Sigmoid colon (tissue), 6 donors: ENCODE measurements at regions not wholly inside any gene's neighbourhood (a gene's known extent, or its start where the extent isn't known, plus 50 kb on each side); places are given as distances from the start of the nearest gene placed in this dataset.

Experiments
- DNase-seq: peaks from one replicate; pipeline ENCODE4 v3.0.0-alpha.2; 2019
- H3K27ac ChIP-seq, 4 donors: fragments of 200-600 bp; sonication (generic); one replicate each; pipeline ENCODE4 v1.5.1; 2016 to 2019; ENCODE audit warnings: mild to moderate bottlenecking in 1 of 4
- H3K27me3 ChIP-seq, 3 donors: fragments of 200-600 bp; sonication (generic); one replicate each; pipeline ENCODE4 v1.5.1; 2019; ENCODE audit warnings: mild to moderate bottlenecking in 1 of 3
- H3K36me3 ChIP-seq, 4 donors: fragments of 200-600 bp; sonication (generic); one replicate each; pipeline ENCODE4 v1.5.1; 2016 to 2019
- H3K4me1 ChIP-seq, 4 donors: fragments of 200-600 bp; sonication (generic); one replicate each; pipeline ENCODE4 v1.5.1; 2017 to 2019
- H3K4me3 ChIP-seq, 4 donors: fragments of 200-600 bp; sonication (generic); one replicate each; pipeline ENCODE4 v1.5.1; 2017 to 2019; ENCODE audit warnings: mild to moderate bottlenecking in 2 of 4, moderate library complexity in 1 of 4
- H3K9me3 ChIP-seq, 4 donors: fragments of 200-600 bp in 3 of 4; sonication (generic) in 3 of 4; one replicate each; pipeline versions ENCODE4 v1.5.1 to v1.6.1; 2013 to 2019
- EP300 ChIP-seq, 4 donors: sonication (generic); formaldehyde crosslinking; IDR thresholded peaks; one replicate each; pipeline ENCODE4 v1.6.1; 2017; ENCODE audit warnings: antibody characterized with exemption in 4 of 4
- POLR2A ChIP-seq, 2 donors: fragments of 450-650 bp; IDR thresholded peaks; one replicate each; pipeline ENCODE4 v1.6.1; 2016; ENCODE audit warnings: antibody characterized with exemption in 2 of 2, mild to moderate bottlenecking in 2 of 2, moderate library complexity in 2 of 2
- POLR2AphosphoS5 ChIP-seq, 4 donors: sonication (generic); formaldehyde crosslinking; IDR thresholded peaks; one replicate each; pipeline ENCODE4 v1.6.1; 2017; ENCODE audit warnings: antibody characterized with exemption in 4 of 4
- WGBS, 2 donors: extraction: QIAGEN DNeasy Blood & Tissue Kit; methylation state at CpG; one replicate each; pipeline ENCODE4 v1.1.7; 2013; 5-methylcytosine and 5-hydroxymethylcytosine counted together
- intact Hi-C: fragments of 100-400 bp; cut with DNase I; formaldehyde crosslinking; loops from one replicate; pipeline ENCODE4 v1.15.1; 2023
- TF ChIP-seq, protein P1 (sequence below), 4 experiments: fragments of 450-650 bp in 3 of 4; fragments of 200-600 bp in 1 of 4; IDR thresholded peaks; one replicate each; pipeline ENCODE4 v1.5.1; 2016 to 2019; ENCODE audit warnings: antibody characterized with exemption in 4 of 4, mild to moderate bottlenecking in 3 of 4, moderate library complexity in 2 of 4
- donor health status: healthy with polysubstance abuse.
- donor health status: healthy.

DNA sequence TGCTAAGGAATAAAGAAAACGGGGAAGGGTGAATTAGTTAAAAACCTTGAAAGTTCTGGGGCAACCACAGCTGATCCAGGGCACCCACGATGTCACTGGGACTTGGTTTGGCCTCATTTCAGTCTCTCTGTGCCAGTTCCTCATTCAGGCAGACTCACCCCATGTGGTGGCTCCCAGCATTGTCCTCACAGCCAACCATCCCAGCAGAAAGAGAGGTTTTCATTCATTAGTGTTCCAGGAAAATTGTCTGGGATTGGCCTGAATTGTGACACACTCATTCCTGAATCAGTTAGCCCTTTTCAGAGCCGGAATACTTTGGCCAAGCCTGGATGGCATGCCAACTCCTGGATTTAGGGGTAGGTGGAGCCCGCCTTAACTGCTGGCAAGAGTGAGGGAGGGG lies 367.7 kb downstream of the PRDM2 start:
- H3K27me3 ChIP-seq = no peaks in the 10 kb centered on the region

DNA sequence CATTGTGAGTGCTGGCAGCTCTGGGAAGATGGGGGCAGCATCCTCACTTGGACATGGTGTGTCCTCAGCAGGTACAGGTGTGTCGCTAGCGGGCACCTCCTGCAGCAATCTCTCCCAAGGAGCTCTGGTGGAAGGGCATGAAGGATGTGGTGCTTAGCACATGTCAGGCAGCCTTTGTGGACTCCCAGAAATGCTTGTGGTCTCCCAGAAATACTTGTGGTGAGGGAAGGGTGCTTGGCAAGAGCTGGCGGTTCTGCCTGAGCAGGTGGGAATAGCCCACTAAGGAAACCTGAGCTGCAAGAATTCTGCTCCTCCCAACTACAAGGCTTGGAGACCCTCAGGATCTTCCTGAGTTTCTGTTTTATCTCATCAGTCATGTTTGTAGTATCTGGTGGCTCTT lies 371.6 kb downstream of the PRDM2 start:
- Histone ChIP-seq H3K27me3 (no peaks in the 10 kb centered on the region), H3K9me3 (no peaks in the 10 kb centered on the region), H3K27ac (no peak overlapping the region), H3K4me1 (no peaks in the 10 kb centered on the region), H3K36me3 (no peaks in the 10 kb centered on the region), H3K4me3 (no peak overlapping the region)
- TF ChIP-seq EP300 (IDR thresholded peaks at IDR 0.05) = no peak
- TF ChIP-seq POLR2AphosphoS5 (IDR thresholded peaks at IDR 0.05) = no peak
- TF ChIP-seq, protein P1, sequence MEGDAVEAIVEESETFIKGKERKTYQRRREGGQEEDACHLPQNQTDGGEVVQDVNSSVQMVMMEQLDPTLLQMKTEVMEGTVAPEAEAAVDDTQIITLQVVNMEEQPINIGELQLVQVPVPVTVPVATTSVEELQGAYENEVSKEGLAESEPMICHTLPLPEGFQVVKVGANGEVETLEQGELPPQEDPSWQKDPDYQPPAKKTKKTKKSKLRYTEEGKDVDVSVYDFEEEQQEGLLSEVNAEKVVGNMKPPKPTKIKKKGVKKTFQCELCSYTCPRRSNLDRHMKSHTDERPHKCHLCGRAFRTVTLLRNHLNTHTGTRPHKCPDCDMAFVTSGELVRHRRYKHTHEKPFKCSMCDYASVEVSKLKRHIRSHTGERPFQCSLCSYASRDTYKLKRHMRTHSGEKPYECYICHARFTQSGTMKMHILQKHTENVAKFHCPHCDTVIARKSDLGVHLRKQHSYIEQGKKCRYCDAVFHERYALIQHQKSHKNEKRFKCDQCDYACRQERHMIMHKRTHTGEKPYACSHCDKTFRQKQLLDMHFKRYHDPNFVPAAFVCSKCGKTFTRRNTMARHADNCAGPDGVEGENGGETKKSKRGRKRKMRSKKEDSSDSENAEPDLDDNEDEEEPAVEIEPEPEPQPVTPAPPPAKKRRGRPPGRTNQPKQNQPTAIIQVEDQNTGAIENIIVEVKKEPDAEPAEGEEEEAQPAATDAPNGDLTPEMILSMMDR (IDR thresholded peaks at IDR 0.05) = no peak
- TF ChIP-seq POLR2A (IDR thresholded peaks at IDR 0.05) = no peak
- no peak for DNase-seq
- intact Hi-C loops = no loop called here
- 91 to 96% methylated on average over 3 of the region's 3 CpGs for WGBS, 2 donors

More for the DNA sequence above, 367.7 kb downstream of the PRDM2 start:
- intact Hi-C loops = no loop called here
- H3K36me3 ChIP-seq = no peaks in the 10 kb centered on the region
- DNase-seq = no peak
- no peak overlapping the region for H3K4me3 ChIP-seq
- TF ChIP-seq, protein P1 (IDR thresholded peaks at IDR 0.05) = no peak
- TF ChIP-seq POLR2A (IDR thresholded peaks at IDR 0.05) (no peak), EP300 (IDR thresholded peaks at IDR 0.05) (no peak), POLR2AphosphoS5 (IDR thresholded peaks at IDR 0.05) (no peak)
- no peaks in the 10 kb centered on the region for H3K4me1 ChIP-seq
- no peak overlapping the region for H3K27ac ChIP-seq
- no peaks in the 10 kb centered on the region for H3K9me3 ChIP-seq
- 76 to 79% methylated on average over 4 of the region's 4 CpGs for WGBS, 2 donors

- TF ChIP-seq, protein P1 (IDR thresholded peaks at IDR 0.05) = no peak
- TF ChIP-seq POLR2AphosphoS5 (IDR thresholded peaks at IDR 0.05) (no peak), EP300 (IDR thresholded peaks at IDR 0.05) (no peak), POLR2A (IDR thresholded peaks at IDR 0.05) (no peak)
- no peak overlapping the region for H3K4me3 ChIP-seq
- WGBS, 2 donors = 94 to 98% methylated on average over 5 of the region's 5 CpGs
- DNase-seq = no peak
- no peaks in the 10 kb centered on the region for H3K4me1 ChIP-seq
- H3K9me3 ChIP-seq = no peaks in the 10 kb centered on the region
- H3K27me3 ChIP-seq = no peaks in the 10 kb centered on the region
- no peak overlapping the region for H3K27ac ChIP-seq
- no peaks in the 10 kb centered on the region for H3K36me3 ChIP-seq
- intact Hi-C loops = no loop called here
Observed at GRCh38 chr1:14080653-14081052, 380.7 kb downstream of the PRDM2 start.

DNA sequence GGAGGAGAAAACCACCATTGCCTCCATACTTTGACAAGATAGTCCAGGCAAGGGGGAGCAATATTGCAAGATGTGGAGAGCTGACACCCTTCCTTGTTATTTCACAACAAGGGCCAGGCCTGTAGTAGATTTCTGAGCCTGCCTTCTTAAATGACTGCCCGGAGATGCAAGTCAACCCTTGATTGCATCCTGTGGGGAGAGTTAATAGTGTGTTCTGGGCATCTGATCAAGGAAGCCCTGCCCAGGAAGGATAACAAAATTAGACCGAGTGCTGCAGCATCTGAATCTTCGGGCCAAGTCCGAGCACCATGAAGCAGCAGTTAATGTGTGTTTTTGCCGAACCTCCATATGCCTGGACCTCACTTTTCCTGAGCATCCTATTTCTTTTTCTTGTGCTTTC lies 382.3 kb downstream of the PRDM2 start:
- no peak for DNase-seq
- Histone ChIP-seq H3K4me3 (no peak overlapping the region), H3K9me3 (no peaks in the 10 kb centered on the region), H3K27me3 (no peaks in the 10 kb centered on the region), H3K4me1 (no peaks in the 10 kb centered on the region), H3K27ac (no peak overlapping the region), H3K36me3 (no peaks in the 10 kb centered on the region)
- intact Hi-C loops = no loop called here
- 82 to 90% methylated on average over 5 of the region's 5 CpGs for WGBS, 2 donors
- TF ChIP-seq, protein P1 (IDR thresholded peaks at IDR 0.05) = no peak
- TF ChIP-seq EP300 (IDR thresholded peaks at IDR 0.05) = no peak
- TF ChIP-seq POLR2A (IDR thresholded peaks at IDR 0.05) = no peak

DNA sequence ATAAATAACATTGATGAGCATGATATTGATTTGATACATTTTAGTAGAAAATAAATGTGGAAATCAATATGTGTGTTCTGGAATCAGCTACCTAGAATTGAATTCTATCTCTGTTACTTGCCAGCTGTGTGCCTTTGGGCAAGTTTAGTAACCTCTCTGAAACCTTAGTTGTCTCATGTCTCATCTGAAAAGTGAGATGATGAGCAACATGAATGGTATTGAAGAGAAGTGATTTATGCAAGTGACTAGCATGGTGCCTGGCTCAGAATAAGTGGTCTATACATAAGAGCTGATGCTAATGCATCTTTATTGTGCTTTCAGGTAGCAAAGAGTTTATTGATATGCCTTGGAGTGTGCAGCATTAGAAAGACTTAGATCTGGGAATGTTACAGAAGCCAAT lies 383.3 kb downstream of the PRDM2 start:
- TF ChIP-seq POLR2A (IDR thresholded peaks at IDR 0.05) (no peak), POLR2AphosphoS5 (IDR thresholded peaks at IDR 0.05) (no peak), EP300 (IDR thresholded peaks at IDR 0.05) (no peak)
- TF ChIP-seq, protein P1 (IDR thresholded peaks at IDR 0.05) = no peak
- H3K27ac ChIP-seq = no peak overlapping the region
- no peaks in the 10 kb centered on the region for H3K4me1 ChIP-seq
- DNase-seq = no peak
- H3K4me3 ChIP-seq = no peak overlapping the region
- no peaks in the 10 kb centered on the region for H3K27me3 ChIP-seq
- no peaks in the 10 kb centered on the region for H3K9me3 ChIP-seq
- intact Hi-C loops = no loop called here
- no peaks in the 10 kb centered on the region for H3K36me3 ChIP-seq
